GM12872 (cell line): ENCODE measurements at regions not wholly inside any gene's neighbourhood (a gene's known extent, or its start where the extent isn't known, plus 50 kb on each side); places are given as distances from the start of the nearest gene placed in this dataset.

Source experiments
- TF ChIP-seq, protein P1 (sequence below): IDR thresholded peaks from 3 replicates; pipeline ENCODE4 v1.5.1; 2011; ENCODE audit warnings: low read depth, mild to moderate bottlenecking, low read length, moderate library complexity; ENCODE audit not compliant: insufficient read depth

DNA sequence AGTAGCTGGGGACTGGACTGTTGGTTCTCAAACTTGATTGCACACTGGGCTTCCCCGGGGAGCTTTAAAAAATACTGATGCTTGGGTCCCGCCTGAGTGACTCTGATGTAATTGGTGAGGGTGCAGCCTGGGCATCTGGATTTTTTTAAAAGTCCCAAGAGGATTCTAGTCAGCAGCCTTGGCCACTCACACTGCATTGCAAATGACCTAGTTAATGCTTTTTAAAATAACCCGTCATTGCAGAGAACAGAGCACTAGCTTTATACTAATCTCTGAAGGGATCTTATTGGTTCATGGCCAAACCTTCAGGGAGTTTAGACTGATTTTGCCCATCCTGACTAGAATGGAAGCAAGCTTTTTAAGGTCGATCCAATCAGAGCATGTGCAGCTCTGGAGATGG is 310.6 kb upstream of the PROK2 start:
- TF ChIP-seq, protein P1, sequence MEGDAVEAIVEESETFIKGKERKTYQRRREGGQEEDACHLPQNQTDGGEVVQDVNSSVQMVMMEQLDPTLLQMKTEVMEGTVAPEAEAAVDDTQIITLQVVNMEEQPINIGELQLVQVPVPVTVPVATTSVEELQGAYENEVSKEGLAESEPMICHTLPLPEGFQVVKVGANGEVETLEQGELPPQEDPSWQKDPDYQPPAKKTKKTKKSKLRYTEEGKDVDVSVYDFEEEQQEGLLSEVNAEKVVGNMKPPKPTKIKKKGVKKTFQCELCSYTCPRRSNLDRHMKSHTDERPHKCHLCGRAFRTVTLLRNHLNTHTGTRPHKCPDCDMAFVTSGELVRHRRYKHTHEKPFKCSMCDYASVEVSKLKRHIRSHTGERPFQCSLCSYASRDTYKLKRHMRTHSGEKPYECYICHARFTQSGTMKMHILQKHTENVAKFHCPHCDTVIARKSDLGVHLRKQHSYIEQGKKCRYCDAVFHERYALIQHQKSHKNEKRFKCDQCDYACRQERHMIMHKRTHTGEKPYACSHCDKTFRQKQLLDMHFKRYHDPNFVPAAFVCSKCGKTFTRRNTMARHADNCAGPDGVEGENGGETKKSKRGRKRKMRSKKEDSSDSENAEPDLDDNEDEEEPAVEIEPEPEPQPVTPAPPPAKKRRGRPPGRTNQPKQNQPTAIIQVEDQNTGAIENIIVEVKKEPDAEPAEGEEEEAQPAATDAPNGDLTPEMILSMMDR: no peak

DNA sequence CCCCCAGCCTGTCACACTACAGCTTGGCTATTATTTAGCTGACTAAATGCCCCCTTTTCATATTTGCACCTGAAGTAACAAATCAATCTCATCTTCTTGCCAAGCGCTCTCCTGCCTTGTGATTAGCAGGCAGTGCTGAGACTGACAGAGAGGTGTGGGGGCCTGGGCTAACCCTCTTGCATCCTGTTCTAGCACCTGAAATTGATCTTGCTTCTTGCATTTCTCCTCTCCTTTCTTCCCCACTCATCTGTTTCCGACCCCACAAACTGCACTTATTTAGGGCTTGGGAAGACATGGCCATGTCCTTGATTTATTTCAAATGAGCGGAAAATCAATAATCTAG is 309.0 kb upstream of the PROK2 start:
- TF ChIP-seq, protein P1: no peak

DNA sequence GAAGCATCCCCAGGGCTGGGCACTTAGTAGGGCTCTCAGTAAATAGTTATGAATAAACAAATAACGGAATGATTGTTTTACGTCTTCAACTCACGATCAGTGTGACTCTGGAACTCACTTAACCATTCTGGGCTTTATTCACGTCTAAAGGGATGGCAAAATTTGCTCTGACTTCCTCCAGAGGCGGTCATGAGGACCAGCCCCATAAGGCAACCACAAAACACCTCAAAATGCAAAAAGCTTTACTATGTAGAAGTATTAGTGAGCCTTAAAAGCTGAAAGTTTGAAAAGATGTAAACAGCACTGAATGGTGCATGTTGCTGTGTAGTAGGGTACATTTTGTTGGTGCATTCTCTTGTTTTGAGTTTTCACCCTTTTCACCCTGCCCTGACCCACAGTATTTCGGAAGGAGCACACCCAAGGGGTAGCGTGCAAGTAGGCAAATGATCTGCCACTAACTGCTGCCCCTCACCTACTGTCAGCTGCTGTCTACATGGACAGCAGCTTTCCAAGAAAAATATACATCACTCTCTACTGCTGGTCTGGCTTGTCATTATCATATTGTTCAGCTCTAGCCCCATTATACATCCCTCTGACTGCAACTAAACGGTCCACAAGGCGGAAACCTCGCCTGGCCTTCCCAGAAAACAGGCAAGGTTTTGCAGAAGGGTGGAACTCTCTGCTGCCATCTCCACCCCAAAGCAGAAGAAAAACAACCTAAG is 308.5 kb upstream of the PROK2 start:
- TF ChIP-seq, protein P1: no peak

DNA sequence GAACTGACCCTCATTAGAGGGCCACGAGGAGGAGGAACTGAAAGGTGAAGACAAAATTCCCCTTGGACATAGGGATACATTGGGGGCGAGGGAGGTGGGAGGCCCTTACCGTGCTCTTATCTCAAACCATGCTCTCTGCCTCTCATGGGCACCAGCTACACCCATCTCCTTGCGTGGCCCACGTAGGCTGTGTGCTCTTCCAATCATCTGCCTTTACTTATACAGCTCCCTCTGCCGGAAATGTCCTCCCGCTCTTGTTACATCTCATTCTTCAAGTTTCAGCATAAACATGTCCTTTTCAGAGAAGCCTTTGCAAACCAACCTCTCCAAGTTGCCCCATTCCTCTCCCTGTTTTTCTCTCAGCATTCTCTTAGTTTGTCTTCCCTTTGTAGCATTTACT is 307.8 kb upstream of the PROK2 start:
- TF ChIP-seq, protein P1: peak; percentile 52; the same call in 2 of the 3 replicates

DNA sequence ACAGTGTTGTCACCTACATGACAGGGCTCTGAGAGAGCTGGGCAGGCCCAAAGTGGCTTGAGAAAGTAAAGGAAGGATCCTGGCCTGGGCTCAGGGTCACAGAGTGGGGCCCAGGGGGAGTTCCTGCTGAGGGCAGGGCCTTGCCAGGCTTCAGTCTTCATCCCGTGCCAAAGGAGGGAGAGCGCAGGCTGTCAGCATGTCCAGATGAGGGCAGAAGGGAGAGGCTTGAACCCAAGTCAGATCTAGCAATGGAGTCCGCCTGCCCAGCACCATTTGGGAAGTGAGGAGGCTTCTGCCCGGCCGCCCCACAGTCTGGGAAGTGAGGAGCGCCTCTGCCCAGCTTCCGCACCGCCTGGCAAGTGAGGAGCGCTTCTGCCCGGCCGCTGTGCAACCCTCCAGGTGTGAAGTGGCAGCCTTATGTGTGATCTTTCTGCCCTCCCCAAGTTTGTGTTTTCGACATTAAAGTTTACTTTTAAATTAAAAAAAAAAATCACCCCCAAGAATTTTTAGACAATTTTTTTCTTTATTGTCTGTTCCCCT is 303.6 kb upstream of the PROK2 start:
- TF ChIP-seq, protein P1: no peak

DNA sequence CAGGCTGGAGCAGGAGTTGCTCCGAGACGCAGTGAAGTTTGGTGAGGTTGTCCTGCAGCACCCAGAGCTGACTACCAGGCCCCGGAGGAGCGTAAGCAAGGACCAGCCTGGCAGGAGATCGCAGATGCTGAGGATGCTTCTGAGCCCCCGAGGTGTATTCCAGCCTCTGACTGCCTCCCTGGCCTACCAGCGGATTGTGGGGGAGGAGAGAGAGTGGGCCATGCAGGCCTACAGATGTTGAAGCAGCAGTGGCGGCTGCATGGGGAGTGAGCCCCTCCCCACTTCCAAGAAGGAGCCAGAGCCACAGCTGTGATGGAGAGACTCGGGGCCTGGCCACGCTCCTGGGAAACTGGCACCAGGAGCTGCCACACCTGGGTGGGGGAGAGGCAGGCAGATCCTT is 302.5 kb upstream of the PROK2 start:
- TF ChIP-seq, protein P1: no peak

DNA sequence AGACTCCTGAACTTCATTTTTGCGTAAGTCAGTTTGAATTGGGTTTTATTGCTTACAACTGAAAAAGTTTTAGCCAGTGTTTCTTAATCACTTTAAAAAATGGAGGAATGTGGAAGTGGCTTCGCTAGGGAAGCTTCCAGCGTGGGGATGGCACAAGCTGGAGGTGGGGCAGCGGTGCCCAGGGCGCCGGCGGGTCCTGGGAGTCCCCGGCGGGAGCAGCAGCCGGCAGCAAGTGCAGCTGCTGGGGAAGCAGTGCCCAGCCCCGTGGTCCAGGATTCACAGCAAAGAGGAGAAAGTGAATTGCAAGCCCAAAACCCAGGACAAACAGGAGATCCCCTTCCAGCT is 301.8 kb upstream of the PROK2 start:
- TF ChIP-seq, protein P1: no peak
